ENCODE measurements at regions not wholly inside any gene's neighbourhood (a gene's known extent, or its start where the extent isn't known, plus 50 kb on each side); places are given as distances from the start of the nearest gene placed in this dataset.

GRCh38 chr3:64293121-64293520 lies 67.9 kb upstream of the PRICKLE2 start:
- Histone ChIP-seq H3K4me3 (replicated peaks in 1 of 2; ENCODE audit: low read depth in 1 of 2, low read length in 2 of 2) (no peak overlapping the region), H3K4me2 (ENCODE audit: low read length) (no peak overlapping the region), H2AFZ (ENCODE audit: low read depth, low read length, poor library complexity, severe bottlenecking) (no peak overlapping the region), H3K27ac (ENCODE audit: low read depth, low read length) (no peak overlapping the region), H3K79me2 (ENCODE audit: insufficient read depth, low read length) (no peaks in the 10 kb centered on the region), H4K20me1 (ENCODE audit: insufficient read depth) (no peaks in the 10 kb centered on the region), H3K9me3 (ENCODE audit: control insufficient read depth in 1 of 2, insufficient read depth in 1 of 2, low read depth in 1 of 2, low read length in 2 of 2) (no peaks in the 10 kb centered on the region), H3K36me3 (ENCODE audit: control insufficient read depth in 1 of 2, insufficient read depth in 2 of 2, low read length in 2 of 2) (no peaks in the 10 kb centered on the region), H3K9ac (ENCODE audit: low read length) (no peak overlapping the region), H3K27me3 (ENCODE audit: insufficient read depth, low read length) (no peaks in the 10 kb centered on the region), H3K9me2 (ENCODE audit: insufficient read depth) (no peaks in the 10 kb centered on the region), H3K4me1 (ENCODE audit: control insufficient read depth in 1 of 2, insufficient read depth in 2 of 2, low read length in 2 of 2) (peaks cover 0 to 9% of the 10 kb centered on the region in 2 experiments; a peak in 1 of 4 replicates)
- POLR2A ChIA-PET, result no interaction called here
- no peak for DNase-seq (ENCODE audit: low read depth, low spot score)
- intact Hi-C loops (cut with micrococcal nuclease), result no loop called here
- RAD21 ChIA-PET (ENCODE audit: low non-redundant PET in 1 of 2, low total read pairs in 2 of 2, uncharacterized antibody in 2 of 2, unreplicated experiment in 2 of 2), result no interaction called here
- CTCF ChIA-PET, result no interaction called here
- BruUV-seq (replicated peaks), result no TSS peak
- no peak for TF ChIP-seq POLR2A (IDR thresholded peaks at IDR 0.05; ENCODE audit: borderline replicate concordance, extremely low read depth, insufficient read depth, insufficient read length)
- TF ChIP-seq EZH2 (IDR thresholded peaks at IDR 0.05), result no peak
- TF ChIP-seq EGR1 (IDR thresholded peaks at IDR 0.05; ENCODE audit: low read depth), result no peak
- TF ChIP-seq, protein P1, sequence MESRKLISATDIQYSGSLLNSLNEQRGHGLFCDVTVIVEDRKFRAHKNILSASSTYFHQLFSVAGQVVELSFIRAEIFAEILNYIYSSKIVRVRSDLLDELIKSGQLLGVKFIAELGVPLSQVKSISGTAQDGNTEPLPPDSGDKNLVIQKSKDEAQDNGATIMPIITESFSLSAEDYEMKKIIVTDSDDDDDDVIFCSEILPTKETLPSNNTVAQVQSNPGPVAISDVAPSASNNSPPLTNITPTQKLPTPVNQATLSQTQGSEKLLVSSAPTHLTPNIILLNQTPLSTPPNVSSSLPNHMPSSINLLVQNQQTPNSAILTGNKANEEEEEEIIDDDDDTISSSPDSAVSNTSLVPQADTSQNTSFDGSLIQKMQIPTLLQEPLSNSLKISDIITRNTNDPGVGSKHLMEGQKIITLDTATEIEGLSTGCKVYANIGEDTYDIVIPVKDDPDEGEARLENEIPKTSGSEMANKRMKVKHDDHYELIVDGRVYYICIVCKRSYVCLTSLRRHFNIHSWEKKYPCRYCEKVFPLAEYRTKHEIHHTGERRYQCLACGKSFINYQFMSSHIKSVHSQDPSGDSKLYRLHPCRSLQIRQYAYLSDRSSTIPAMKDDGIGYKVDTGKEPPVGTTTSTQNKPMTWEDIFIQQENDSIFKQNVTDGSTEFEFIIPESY (IDR thresholded peaks at IDR 0.05; ENCODE audit: extremely low read depth, insufficient replicate concordance, low read length), result no peak
- no peak for TF ChIP-seq REST (IDR thresholded peaks at IDR 0.05; ENCODE audit: low read depth)
- no peak for ATAC-seq
